HepG2 (cell line): ENCODE measurements at regions not wholly inside any gene's neighbourhood (a gene's known extent, or its start where the extent isn't known, plus 50 kb on each side); places are given as distances from the start of the nearest gene placed in this dataset.

Experiments used
- ATAC-seq: fragments of 200-7000 bp; cut with Tn5 transposase; 3 replicates; pipeline ENCODE4 v1.9.1; 2020; ENCODE audit warnings: mild to moderate bottlenecking, moderate library complexity
- BruUV-seq: library from RNA; stranded (reverse); fragments of 400-500 nt; replicated peaks from 2 replicates; lab custom pipeline; 2021; lab: Mats Ljungman, UMichigan
- CTCF ChIA-PET: fragments of 300-600 bp; formaldehyde crosslinking; extraction: SDS; loops from one replicate; lab custom pipeline; 2021; ENCODE audit warnings: low total read pairs, inconsistent platforms, low intra/inter-chr PET ratio; lab: Yijun Ruan, JAX
- POLR2A ChIA-PET: fragments of 350-600 bp; sonication (Branson Sonifier 250); formaldehyde crosslinking; loops from one replicate; lab custom pipeline; 2020; ENCODE audit warnings: antibody characterized with exemption, inconsistent platforms; lab: Yijun Ruan, JAX
- DNase-seq: peaks from one replicate; pipeline ENCODE4 v3.0.0-alpha.2; 2015; ENCODE audit warnings: low spot score
- FAIRE-seq: peaks from 3 replicates; lab custom pipeline; 2011; peaks lifted over from hg19 to GRCh38; lab: Jason Lieb, UNC
- H2AFZ ChIP-seq: one replicate; pipeline ENCODE4 v1.6.1; 2011; ENCODE audit warnings: low read length, inconsistent platforms
- H3K27ac ChIP-seq: fragments of 300-600 bp; 3 replicates; pipeline ENCODE4 v1.8.0; 2011; ENCODE audit warnings: mixed run types, mild to moderate bottlenecking, mixed read lengths, low read length, inconsistent platforms; ENCODE audit not compliant: insufficient read depth; ENCODE audit errors: extremely low read length
- H3K27me3 ChIP-seq, 2 experiments: fragments of 200-600 bp in 1 of 2; 2 replicates in 1 of 2; 3 replicates in 1 of 2; pipeline versions ENCODE4 v1.6.0 to v1.8.0; 2011; ENCODE audit warnings: low read length in 2 of 2, mild to moderate bottlenecking in 2 of 2, moderate library complexity in 2 of 2, inconsistent platforms in 1 of 2; ENCODE audit not compliant: insufficient read depth in 2 of 2, control insufficient read depth in 1 of 2
- H3K36me3 ChIP-seq, 2 experiments: fragments of 200-600 bp in 1 of 2; replicated peaks in 1 of 2; 2 replicates in 1 of 2; 3 replicates in 1 of 2; pipeline versions ENCODE4 v1.5.1 to v1.8.0; 2011; ENCODE audit warnings: low read length in 2 of 2, inconsistent platforms in 1 of 2; ENCODE audit not compliant: insufficient read depth in 2 of 2, control insufficient read depth in 1 of 2
- H3K4me1 ChIP-seq: 2 replicates; pipeline ENCODE4 v1.5.1; 2012; ENCODE audit warnings: low read length, inconsistent platforms; ENCODE audit not compliant: insufficient read depth
- H3K4me2 ChIP-seq: 2 replicates; pipeline ENCODE4 v1.6.0; 2011; ENCODE audit warnings: low read depth, low read length, inconsistent platforms
- H3K4me3 ChIP-seq, 3 experiments: fragments of 200-600 bp in 1 of 3; sonication (generic), shearing (Covaris generic) in 1 of 3; replicated peaks in 1 of 3; 2 replicates each; pipeline ENCODE4 v1.5.1; 2011 to 2016; ENCODE audit warnings: low read length in 3 of 3, inconsistent platforms in 2 of 3, low read depth in 2 of 3, mild to moderate bottlenecking in 2 of 3, control low read depth in 1 of 3, mixed read lengths in 1 of 3; ENCODE audit not compliant: insufficient read depth in 1 of 3
- H3K79me2 ChIP-seq: one replicate; pipeline ENCODE4 v1.6.1; 2011; ENCODE audit warnings: low read length, inconsistent platforms; ENCODE audit not compliant: insufficient read depth
- H3K9ac ChIP-seq: 2 replicates; pipeline ENCODE4 v1.6.0; 2011; ENCODE audit warnings: mild to moderate bottlenecking, low read depth, low read length, inconsistent platforms; ENCODE audit not compliant: insufficient read depth
- H3K9me3 ChIP-seq: 2 replicates; pipeline ENCODE4 v1.5.1; 2012; ENCODE audit warnings: mild to moderate bottlenecking, low read length
- H4K20me1 ChIP-seq: 2 replicates; pipeline ENCODE4 v1.6.0; 2011; ENCODE audit warnings: inconsistent platforms, mild to moderate bottlenecking, low read length, moderate library complexity; ENCODE audit not compliant: insufficient read depth
- AKNA ChIP-seq: sonication (generic); formaldehyde crosslinking; IDR thresholded peaks from 2 replicates; pipeline ENCODE4 v1.4.0; 2020; ENCODE audit warnings: missing genetic modification reagents, borderline replicate concordance
- ATAD3A ChIP-seq: sonication (generic); formaldehyde crosslinking; IDR thresholded peaks from 2 replicates; pipeline ENCODE4 v1.4.0; 2020; ENCODE audit warnings: missing genetic modification reagents
- CEBPG ChIP-seq: IDR thresholded peaks from 2 replicates; pipeline ENCODE4 v1.6.1; 2016
- E2F1 ChIP-seq: sonication (generic); formaldehyde crosslinking; IDR thresholded peaks from 2 replicates; pipeline ENCODE4 v1.5.0; 2020; ENCODE audit warnings: missing genetic modification reagents
- ETS1 ChIP-seq: sonication (generic); formaldehyde crosslinking; IDR thresholded peaks from 2 replicates; pipeline ENCODE4 v1.4.0; 2020; ENCODE audit warnings: missing genetic modification reagents
- EZH2 ChIP-seq: conservative IDR thresholded peaks from 2 replicates; pipeline ENCODE4 v1.6.1; 2012; ENCODE audit warnings: mild to moderate bottlenecking, low read depth, low read length, moderate library complexity
- FOXK1 ChIP-seq: sonication (generic); formaldehyde crosslinking; IDR thresholded peaks from 2 replicates; pipeline ENCODE4 v1.4.0; 2020; ENCODE audit warnings: low read depth, missing genetic modification reagents, borderline replicate concordance
- HNRNPLL ChIP-seq: fragments of 200-400 bp; formaldehyde crosslinking; IDR thresholded peaks from 2 replicates; pipeline ENCODE4 v1.6.1; 2017; ENCODE audit warnings: mild to moderate bottlenecking, low read depth, low read length; ENCODE audit not compliant: poor library complexity, severe bottlenecking
- JARID2 ChIP-seq: sonication (generic); formaldehyde crosslinking; IDR thresholded peaks from 2 replicates; pipeline ENCODE4 v1.8.1; 2023; ENCODE audit warnings: missing genetic modification reagents, inconsistent platforms; ENCODE audit not compliant: insufficient replicate concordance
- MED13 ChIP-seq: sonication (generic); formaldehyde crosslinking; IDR thresholded peaks from 2 replicates; pipeline ENCODE4 v1.5.0; 2020; ENCODE audit warnings: missing genetic modification reagents
- RCOR2 ChIP-seq: IDR thresholded peaks from 2 replicates; pipeline ENCODE4 v1.6.1; 2016; ENCODE audit warnings: missing biosample characterization, missing genetic modification reagents
- REXO4 ChIP-seq: sonication (generic); formaldehyde crosslinking; IDR thresholded peaks from 2 replicates; pipeline ENCODE4 v1.8.0; 2022; ENCODE audit warnings: missing genetic modification reagents, mild to moderate bottlenecking, borderline replicate concordance
- THAP11 ChIP-seq: IDR thresholded peaks from 2 replicates; pipeline ENCODE4 v1.6.1; 2016; ENCODE audit warnings: missing biosample characterization, missing genetic modification reagents
- ZMYM2 ChIP-seq: sonication (generic); formaldehyde crosslinking; IDR thresholded peaks from 2 replicates; pipeline ENCODE4 v1.8.0; 2022; ENCODE audit warnings: mild to moderate bottlenecking, missing genetic modification reagents
- ZNF441 ChIP-seq: sonication (generic); formaldehyde crosslinking; IDR thresholded peaks from 2 replicates; pipeline ENCODE4 v1.7.0; 2021; ENCODE audit warnings: missing genetic modification reagents, borderline replicate concordance
- ZNF513 ChIP-seq: sonication (generic); formaldehyde crosslinking; conservative IDR thresholded peaks from 2 replicates; pipeline ENCODE4 v1.5.0; 2020; ENCODE audit warnings: missing genetic modification reagents
- ZNF605 ChIP-seq: sonication (generic); formaldehyde crosslinking; IDR thresholded peaks from 2 replicates; pipeline ENCODE4 v1.8.0; 2022; ENCODE audit warnings: mild to moderate bottlenecking, missing genetic modification reagents
- WGBS: methylation state at CpG from one replicate; pipeline ENCODE4 v1.1.6; 2017; ENCODE audit warnings: low lambda C conversion rate; 5-methylcytosine and 5-hydroxymethylcytosine counted together
- in situ Hi-C: cut with HindIII; loops from 2 replicates; pipeline ENCODE4 v1.10.0; 2017; ENCODE audit warnings: low pct_unique_long_range_greater_than_20kb; ENCODE audit not compliant: extremely low pct_ligation_motif_present
- intact Hi-C: fragments of 100-400 bp; cut with micrococcal nuclease; formaldehyde crosslinking; loops from one replicate; pipeline ENCODE4 v1.10.0; 2022; ENCODE audit not compliant: unreplicated experiment

- TF ChIP-seq AKNA (CRISPR knock-in tag) (no peak), EZH2 (no peak), JARID2 (no peak), ATAD3A (CRISPR knock-in tag) (no peak), ZNF513 (CRISPR knock-in tag) (no peak), THAP11 (CRISPR knock-in tag) (no peak)
These were observed 511.7 kb downstream of the USP25 start (continued) for GRCh38 chr21:16241479-16241963.

GRCh38 chr21:16243396-16243795 is 513.6 kb downstream of the USP25 start:
- no peak overlapping the region for H3K9ac ChIP-seq
- ChIA-PET POLR2A (no interaction called here), CTCF (no interaction called here)
- H3K36me3 ChIP-seq: no peaks in the 10 kb centered on the region
- H3K79me2 ChIP-seq: no peaks in the 10 kb centered on the region
- H2AFZ ChIP-seq: no peak overlapping the region
- H3K4me2 ChIP-seq: no peak overlapping the region
- no peaks in the 10 kb centered on the region for H4K20me1 ChIP-seq
- H3K4me1 ChIP-seq: no peaks in the 10 kb centered on the region
- H3K9me3 ChIP-seq: no peaks in the 10 kb centered on the region
- no peaks in the 10 kb centered on the region for H3K27me3 ChIP-seq
- no peak overlapping the region for H3K4me3 ChIP-seq
- DNase-seq (no peak), FAIRE-seq (no peak), ATAC-seq (no peak)
- intact Hi-C loops: no loop called here
- in situ Hi-C loops: no loop called here
- H3K27ac ChIP-seq: no peak overlapping the region
- 31% methylated on average over 2 of the region's 2 CpGs for WGBS
- no TSS peak for BruUV-seq
- TF ChIP-seq ZNF605: no peak
- TF ChIP-seq CEBPG: no peak
- no peak for TF ChIP-seq ZMYM2 (CRISPR knock-in tag)
- TF ChIP-seq FOXK1: no peak
- no peak for TF ChIP-seq ETS1
- TF ChIP-seq HNRNPLL: no peak
- TF ChIP-seq MED13 (CRISPR knock-in tag): no peak
- TF ChIP-seq ZNF441 (CRISPR knock-in tag): no peak
- TF ChIP-seq E2F1: no peak
- TF ChIP-seq REXO4: no peak
- no peak for TF ChIP-seq RCOR2 (CRISPR knock-in tag)
